Kidney epithelial cell (primary cell): ENCODE measurements at regions not wholly inside any gene's neighbourhood (a gene's known extent, or its start where the extent isn't known, plus 50 kb on each side); places are given as distances from the start of the nearest gene placed in this dataset.

Source experiments
- DNase-seq: peaks from one replicate; pipeline ENCODE4 v3.0.0-alpha.2; 2010; ENCODE audit warnings: low read depth
- H3K27me3 ChIP-seq: 2 replicates; pipeline ENCODE4 v1.6.0; 2011; ENCODE audit warnings: low read length; ENCODE audit not compliant: control insufficient read depth, insufficient read depth
- H3K36me3 ChIP-seq: 2 replicates; pipeline ENCODE4 v1.5.1; 2011; ENCODE audit warnings: low read length; ENCODE audit not compliant: control insufficient read depth, insufficient read depth
- H3K4me3 ChIP-seq: 2 replicates; pipeline ENCODE4 v1.5.1; 2011; ENCODE audit warnings: low read depth, mild to moderate bottlenecking, control low read depth, low read length
- CTCF ChIP-seq: IDR thresholded peaks from 2 replicates; pipeline ENCODE4 v1.5.1; 2011; ENCODE audit warnings: mild to moderate bottlenecking, moderate library complexity, low read length, control low read depth, inconsistent platforms; ENCODE audit not compliant: insufficient read depth, poor library complexity, severe bottlenecking

GRCh38 chr2:145290986-145291385, 771.1 kb upstream of the ZEB2 start:
- no peak for DNase-seq
- Histone ChIP-seq H3K27me3 (no peaks in the 10 kb centered on the region), H3K36me3 (no peaks in the 10 kb centered on the region), H3K4me3 (no peak overlapping the region)
- no peak for TF ChIP-seq CTCF

- H3K27me3 ChIP-seq: no peaks in the 10 kb centered on the region
- H3K36me3 ChIP-seq: no peaks in the 10 kb centered on the region
- no peak overlapping the region for H3K4me3 ChIP-seq
- DNase-seq: no peak
- no peak for TF ChIP-seq CTCF
Observed at GRCh38 chr2:145289946-145290345, 770.0 kb upstream of the ZEB2 start.

GRCh38 chr2:145288650-145289496, 769.0 kb upstream of the ZEB2 start:
- Histone ChIP-seq H3K4me3 (no peak overlapping the region), H3K36me3 (no peaks in the 10 kb centered on the region), H3K27me3 (no peaks in the 10 kb centered on the region)
- no peak for DNase-seq
- TF ChIP-seq CTCF: no peak

GRCh38 chr2:145287736-145288135, 767.8 kb upstream of the ZEB2 start:
- Histone ChIP-seq H3K4me3 (no peak overlapping the region), H3K27me3 (no peaks in the 10 kb centered on the region), H3K36me3 (no peaks in the 10 kb centered on the region)
- TF ChIP-seq CTCF: no peak
- DNase-seq: no peak

GRCh38 chr2:145286716-145287275, 766.9 kb upstream of the ZEB2 start:
- TF ChIP-seq CTCF: no peak
- no peaks in the 10 kb centered on the region for H3K27me3 ChIP-seq
- no peak for DNase-seq
- no peaks in the 10 kb centered on the region for H3K36me3 ChIP-seq
- H3K4me3 ChIP-seq: no peak overlapping the region
